GM21381 (cell line): ENCODE measurements at regions not wholly inside any gene's neighbourhood (a gene's known extent, or its start where the extent isn't known, plus 50 kb on each side); places are given as distances from the start of the nearest gene placed in this dataset.
"Not testable (repeated sequence)": the region's sequence is repeated elsewhere in the genome, so short reads cannot be mapped to it uniquely, and the experiment has no call there.

Source experiments
- ATAC-seq: cut with Tn5 transposase; IDR thresholded peaks from one replicate; pipeline ENCODE4 v1.9.1; 2021; ENCODE audit warnings: mild to moderate bottlenecking, moderate library complexity; ENCODE audit not compliant: unreplicated experiment

- no peak for ATAC-seq
Measured at GRCh38 chr3:80770106-80771074, 991.1 kb downstream of the GBE1 start.

- no peak for ATAC-seq
Measured at GRCh38 chr3:80769683-80770082, 991.8 kb downstream of the GBE1 start.

- no peak for ATAC-seq
Measured at GRCh38 chr3:80767604-80768003, 993.8 kb downstream of the GBE1 start.

DNA sequence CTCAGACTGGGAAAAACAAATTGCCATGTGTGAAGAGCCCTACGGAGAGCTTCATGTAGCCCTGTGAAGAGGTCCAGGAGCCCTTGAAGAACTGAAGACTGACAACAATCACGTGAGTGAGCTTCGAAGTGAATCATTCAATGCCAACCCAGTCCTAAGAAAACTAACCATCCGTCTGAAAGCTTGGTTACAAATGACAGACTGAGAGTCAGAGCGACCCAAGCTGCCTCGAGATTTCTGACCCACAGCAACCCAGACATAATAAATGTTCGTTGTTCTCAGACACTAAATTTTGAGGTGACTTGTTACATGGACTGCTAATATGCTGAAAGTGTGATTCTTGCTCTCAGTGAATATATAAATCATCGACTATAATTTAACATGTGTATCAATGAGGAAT is 987.2 kb upstream of the ROBO1 start:
- no peak for ATAC-seq

- no peak for ATAC-seq
Measured at GRCh38 chr3:80753021-80753420, 985.2 kb upstream of the ROBO1 start.

DNA sequence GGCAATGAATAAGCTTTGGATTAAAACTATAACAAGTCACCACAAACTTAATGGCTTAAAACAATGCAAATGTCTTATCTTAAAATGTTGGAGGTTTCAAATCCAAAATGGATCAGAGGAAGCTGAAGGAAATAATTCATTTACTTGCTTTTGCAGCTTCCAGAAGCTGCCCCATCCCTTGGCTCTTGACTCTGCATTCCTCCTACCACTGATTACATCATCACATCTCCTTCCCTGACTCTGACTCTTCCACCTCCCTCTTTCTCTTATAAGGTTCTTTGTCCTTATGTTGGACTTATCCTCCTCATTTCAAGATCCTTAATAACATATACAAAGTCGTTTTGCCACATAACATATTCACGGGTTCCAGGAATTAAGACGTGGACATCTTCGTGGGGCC is 982.8 kb upstream of the ROBO1 start:
- ATAC-seq = no peak

DNA sequence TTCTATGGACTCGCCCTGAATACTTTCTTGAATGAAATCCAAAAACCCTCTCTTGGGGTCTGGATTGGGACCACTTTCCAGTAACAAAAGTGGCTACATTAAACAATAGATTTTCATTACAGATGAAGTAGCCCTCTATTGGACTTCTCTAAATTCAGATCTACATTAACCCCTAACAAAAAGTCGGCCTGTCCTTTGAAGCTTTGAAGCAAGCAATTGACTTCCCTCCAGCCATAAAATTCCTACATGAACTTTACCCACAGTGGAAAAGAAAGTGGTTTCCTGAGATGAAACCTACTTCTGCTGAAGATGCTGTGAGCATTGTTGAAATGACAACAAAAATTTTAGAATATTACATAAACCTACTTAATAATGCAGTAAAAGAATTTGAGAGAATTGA is 967.1 kb upstream of the ROBO1 start:
- ATAC-seq = no peak

- no peak for ATAC-seq
Measured at GRCh38 chr3:80734483-80734882, 966.7 kb upstream of the ROBO1 start.

DNA sequence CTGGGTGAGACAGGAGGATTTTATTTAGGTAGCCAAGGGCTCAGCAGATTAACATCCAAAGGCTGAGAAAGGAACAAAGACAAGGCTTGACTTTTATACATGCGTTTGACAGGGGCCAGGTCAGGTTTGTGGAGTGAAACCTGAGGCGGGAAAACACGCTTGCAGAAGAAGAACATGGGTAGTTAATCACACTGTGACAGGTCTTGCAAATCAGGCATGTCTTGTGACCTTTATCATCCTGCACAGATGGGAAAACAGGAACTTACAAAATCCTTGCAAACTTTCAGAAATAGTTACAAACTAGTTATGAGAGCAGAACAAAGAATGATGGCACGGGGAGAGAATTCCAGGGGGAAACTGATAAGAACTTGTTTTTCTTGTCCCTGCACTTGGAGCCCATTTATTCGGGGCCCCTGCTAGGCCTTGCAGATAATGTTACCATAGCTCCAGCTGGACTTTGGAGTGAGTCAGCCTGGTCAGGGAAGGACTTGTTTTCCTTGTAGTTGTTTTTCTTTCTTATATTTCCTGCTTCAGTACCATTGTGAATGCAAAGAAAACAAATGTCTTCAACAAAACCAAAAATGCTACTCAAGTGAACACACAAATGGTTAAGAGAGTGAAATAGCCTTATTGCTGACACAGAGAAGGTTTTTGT is 965.9 kb upstream of the ROBO1 start:
- ATAC-seq = no peak

DNA sequence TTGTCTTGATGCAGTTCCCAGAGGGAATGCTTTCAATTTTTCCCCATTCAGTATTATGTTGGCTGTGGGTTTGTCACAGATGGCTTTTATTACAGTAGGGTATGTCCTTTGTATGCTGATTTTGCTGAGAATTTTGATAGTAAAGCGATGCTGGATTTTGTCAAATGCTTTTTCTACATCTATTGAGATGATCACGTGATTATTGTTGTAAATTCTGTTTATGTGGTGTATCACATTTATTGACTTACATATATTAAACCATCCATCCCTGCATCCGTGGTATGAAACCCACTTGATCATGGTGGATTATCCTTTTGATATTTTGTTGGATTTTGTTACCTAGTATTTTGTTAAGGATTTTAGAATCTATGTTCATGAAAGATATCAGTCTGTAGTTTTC is 959.8 kb upstream of the ROBO1 start:
- ATAC-seq = not testable (repeated sequence)

GRCh38 chr3:80709597-80710322 is 942.0 kb upstream of the ROBO1 start:
- not testable (repeated sequence) for ATAC-seq

GRCh38 chr3:80705290-80705689 is 937.5 kb upstream of the ROBO1 start:
- ATAC-seq = no peak

DNA sequence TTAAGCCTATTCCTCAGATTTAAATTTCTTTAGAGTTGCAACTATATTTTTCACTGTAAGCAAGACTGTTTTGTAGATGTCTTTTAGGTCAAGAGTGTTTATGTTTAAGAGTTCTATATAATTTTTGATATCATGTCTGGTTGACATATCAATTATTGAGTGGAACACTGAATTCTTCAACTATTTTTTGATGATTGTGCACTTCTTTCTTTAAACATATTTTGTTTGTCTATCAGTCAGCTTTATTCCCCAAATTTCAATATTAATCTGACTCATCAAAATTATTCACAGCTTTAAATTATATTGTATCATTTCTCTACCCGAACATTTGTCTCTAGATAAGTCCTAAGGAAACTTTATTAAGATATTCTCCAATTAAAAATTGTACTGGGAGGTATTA is 933.6 kb upstream of the ROBO1 start:
- ATAC-seq = no peak

GRCh38 chr3:80697291-80697690 is 929.5 kb upstream of the ROBO1 start:
- no peak for ATAC-seq

DNA sequence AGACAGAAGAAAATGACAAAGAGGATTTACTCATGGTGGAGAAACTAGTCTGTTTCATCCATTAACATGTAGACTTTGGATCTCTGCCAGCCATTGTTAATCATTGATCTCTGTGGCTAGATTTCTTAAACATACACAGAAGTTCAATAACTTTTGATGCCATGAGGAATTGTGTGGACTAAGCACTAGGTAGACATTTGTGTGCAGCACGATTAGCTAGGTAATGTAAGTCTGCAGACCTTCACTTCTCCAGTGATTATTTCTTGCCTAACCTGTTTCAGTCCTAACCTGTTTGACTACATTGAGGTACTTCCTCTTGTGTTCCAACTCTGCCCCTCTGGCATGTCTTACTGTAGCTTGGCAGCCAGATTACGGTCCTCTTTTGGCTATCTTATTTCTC is 928.5 kb upstream of the ROBO1 start:
- ATAC-seq = no peak

DNA sequence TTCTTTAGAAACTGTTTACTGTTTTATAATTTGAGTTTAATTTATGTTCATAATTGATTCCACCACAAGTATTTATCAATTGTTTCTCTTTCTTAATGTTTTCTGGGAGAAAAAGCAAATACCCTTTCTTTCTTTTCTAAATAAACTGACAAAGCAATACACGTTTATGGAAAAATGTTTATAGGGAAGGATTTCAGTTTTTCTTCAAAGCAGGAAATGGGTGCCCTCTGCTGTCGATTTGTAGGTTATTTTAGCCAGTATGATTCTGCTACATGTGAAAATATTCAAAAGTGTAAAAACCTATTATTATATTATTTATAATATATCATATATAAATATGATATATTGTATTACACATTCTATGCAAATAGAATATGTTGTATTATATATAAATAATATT is 921.0 kb upstream of the ROBO1 start:
- ATAC-seq = no peak

DNA sequence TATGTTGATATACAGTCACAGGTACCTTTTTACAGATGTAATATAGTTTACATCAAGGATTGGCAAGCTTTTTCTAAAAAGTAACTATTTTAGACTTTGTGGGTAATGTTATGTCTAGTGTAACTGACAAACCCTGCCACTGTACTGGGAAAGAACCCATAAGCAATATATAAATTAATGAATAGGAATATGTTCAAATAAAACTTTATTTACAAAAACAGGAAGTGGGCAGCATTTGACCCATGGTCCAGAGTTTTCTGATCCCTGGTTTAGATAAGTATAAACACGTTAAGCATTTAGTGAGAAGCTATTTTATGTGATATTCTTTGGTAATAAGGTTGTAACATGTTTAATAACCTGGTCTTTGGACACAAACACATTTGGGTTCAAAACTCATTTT is 915.2 kb upstream of the ROBO1 start:
- no peak for ATAC-seq

- ATAC-seq = no peak
Measured at GRCh38 chr3:80682235-80682634, 914.4 kb upstream of the ROBO1 start.

DNA sequence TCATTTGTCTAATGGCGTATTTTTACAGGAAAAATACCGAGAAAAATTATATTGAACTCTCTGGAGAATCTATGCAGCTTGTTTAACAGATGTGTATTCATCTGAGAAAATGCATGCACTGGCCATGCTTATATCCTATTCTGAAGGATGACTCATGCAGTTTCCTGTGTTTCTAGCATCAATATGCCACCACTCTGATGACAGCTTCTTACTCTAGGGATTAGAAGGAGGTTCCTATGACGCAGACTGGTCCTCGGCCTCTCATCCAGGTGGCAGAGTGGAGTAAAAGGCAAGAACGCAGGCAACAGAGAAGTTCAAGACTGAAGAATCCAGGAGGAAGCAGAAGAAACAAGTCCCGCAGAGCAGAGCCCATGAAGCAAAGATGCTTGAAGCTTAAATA is 910.0 kb upstream of the ROBO1 start:
- no peak for ATAC-seq

- no peak for ATAC-seq
Measured at GRCh38 chr3:80676866-80677265, 909.1 kb upstream of the ROBO1 start.

DNA sequence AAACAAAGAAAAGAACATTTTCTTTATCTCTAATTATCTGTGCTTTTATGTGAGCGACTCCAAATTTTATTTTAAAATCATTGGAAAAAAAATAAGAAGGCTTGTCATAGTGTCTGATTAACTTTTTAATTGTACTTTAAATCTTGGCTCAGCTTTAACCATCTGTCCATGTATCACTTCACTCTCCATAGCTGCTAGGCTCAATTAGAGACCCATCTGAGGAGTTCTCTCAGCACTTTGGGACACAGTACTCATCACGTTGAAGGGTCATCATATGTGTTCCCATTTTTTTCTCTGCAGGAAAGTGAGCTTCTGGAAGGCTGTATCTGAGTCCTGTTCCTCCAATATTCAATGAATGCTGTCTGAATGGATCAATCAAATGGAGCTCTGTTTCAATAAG is 908.5 kb upstream of the ROBO1 start:
- no peak for ATAC-seq

- ATAC-seq = no peak
Measured at GRCh38 chr3:80675790-80676189, 908.0 kb upstream of the ROBO1 start.
